ENCODE measurements at regions not wholly inside any gene's neighbourhood (a gene's known extent, or its start where the extent isn't known, plus 50 kb on each side); places are given as distances from the start of the nearest gene placed in this dataset.

- no peaks in the 10 kb centered on the region for H3K79me2 ChIP-seq (ENCODE audit: insufficient read depth)
- no peaks in the 10 kb centered on the region for H3F3A ChIP-seq (replicated peaks; ENCODE audit: insufficient read depth)
- WGBS (ENCODE audit: low lambda C conversion rate) = 16% methylated on average over 2 of the region's 2 CpGs
- H4K20me1 ChIP-seq (ENCODE audit: insufficient read depth) = no peaks in the 10 kb centered on the region
- CTCF ChIA-PET = no interaction called here
- no peak overlapping the region for H3K4me2 ChIP-seq
- no peak overlapping the region for H3K4me3 ChIP-seq (ENCODE audit: low read depth in 2 of 2, low read length in 1 of 2)
- no peak for DNase-seq
- H3K27me3 ChIP-seq (ENCODE audit: insufficient read depth) = no peaks in the 10 kb centered on the region
- TF ChIP-seq ZBTB33 (IDR thresholded peaks at IDR 0.05; ENCODE audit: borderline replicate concordance, low read depth) (no peak), TAF1 (IDR thresholded peaks at IDR 0.05; ENCODE audit: borderline replicate concordance, low read depth, low read length) (no peak), RCOR1 (IDR thresholded peaks at IDR 0.05; ENCODE audit: low read length) (no peak), POLR2AphosphoS5 (IDR thresholded peaks at IDR 0.05; ENCODE audit: low read depth, low read length) (no peak), SIN3A (IDR thresholded peaks at IDR 0.05; ENCODE audit: borderline replicate concordance, low read depth, low read length) (no peak), NFIC (IDR thresholded peaks at IDR 0.05; ENCODE audit: borderline replicate concordance) (no peak)
- no peak overlapping the region for H3K9ac ChIP-seq
- H3K4me1 ChIP-seq (ENCODE audit: control insufficient read depth in 1 of 2, insufficient read depth in 2 of 2, low read depth in 1 of 2, low read length in 1 of 2) = no peaks in the 10 kb centered on the region
- no peaks in the 10 kb centered on the region for H3K9me2 ChIP-seq
- no peaks in the 10 kb centered on the region for H3K9me3 ChIP-seq
- no peak overlapping the region for H3K27ac ChIP-seq (ENCODE audit: low read depth in 2 of 2, low read length in 1 of 2)
- no peaks in the 10 kb centered on the region for H3K36me3 ChIP-seq (replicated peaks in 1 of 2; ENCODE audit: control insufficient read depth in 1 of 2, insufficient read depth in 2 of 2, low read length in 1 of 2)
- POLR2A ChIA-PET = no interaction called here
- no peak overlapping the region for H2AFZ ChIP-seq (ENCODE audit: low read depth)
Measured at GRCh38 chrX:39073131-39073530, 271.9 kb downstream of the MID1IP1 start.

- Histone ChIP-seq H3K9me3 (no peaks in the 10 kb centered on the region), H3K9ac (no peak overlapping the region), H3K4me1 (ENCODE audit: control insufficient read depth in 1 of 2, insufficient read depth in 2 of 2, low read depth in 1 of 2, low read length in 1 of 2) (peaks cover 0 to 4% of the 10 kb centered on the region in 2 experiments; a peak in 1 of 4 replicates), H3K9me2 (no peaks in the 10 kb centered on the region), H4K20me1 (ENCODE audit: insufficient read depth) (no peaks in the 10 kb centered on the region), H3K4me2 (no peak overlapping the region), H2AFZ (ENCODE audit: low read depth) (no peak overlapping the region), H3K27me3 (ENCODE audit: insufficient read depth) (no peaks in the 10 kb centered on the region), H3K79me2 (ENCODE audit: insufficient read depth) (no peaks in the 10 kb centered on the region), H3K4me3 (ENCODE audit: low read depth in 2 of 2, low read length in 1 of 2) (no peak overlapping the region), H3F3A (replicated peaks; ENCODE audit: insufficient read depth) (no peaks in the 10 kb centered on the region), H3K27ac (ENCODE audit: low read depth in 2 of 2, low read length in 1 of 2) (0 out of 4 replicates have a peak overlapping the region, but pooled peaks of 1 of the 2 experiments have one; percentile 24), H3K36me3 (replicated peaks in 1 of 2; ENCODE audit: control insufficient read depth in 1 of 2, insufficient read depth in 2 of 2, low read length in 1 of 2) (no peaks in the 10 kb centered on the region)
- ChIA-PET CTCF (interaction anchor here (1.1 kb wide), 1 partner anchor 9 kb away, joined by 3 read pairs; no protein-coding TSS in a partner anchor), POLR2A (no interaction called here)
- TF ChIP-seq EZH2phosphoT487 (IDR thresholded peaks at IDR 0.05; ENCODE audit: borderline replicate concordance, low read depth) = no peak
- TF ChIP-seq ELF1 (IDR thresholded peaks at IDR 0.05) = no peak
- TF ChIP-seq USF2 (IDR thresholded peaks at IDR 0.05; ENCODE audit: borderline replicate concordance, low read depth, low read length) = no peak
- no peak for TF ChIP-seq SMC3 (IDR thresholded peaks at IDR 0.05; ENCODE audit: low read depth, low read length)
- TF ChIP-seq IRF3 (IDR thresholded peaks at IDR 0.05; ENCODE audit: low read depth, low read length) = no peak
- no peak for TF ChIP-seq MXI1 (IDR thresholded peaks at IDR 0.05; ENCODE audit: low read depth, low read length)
- no peak for TF ChIP-seq TAF1 (IDR thresholded peaks at IDR 0.05; ENCODE audit: borderline replicate concordance, low read depth, low read length)
- TF ChIP-seq RFX5 (IDR thresholded peaks at IDR 0.05; ENCODE audit: low read length) = no peak
- TF ChIP-seq NRF1 (IDR thresholded peaks at IDR 0.05; ENCODE audit: low read depth, low read length) = no peak
- no peak for TF ChIP-seq RXRA (IDR thresholded peaks at IDR 0.05; ENCODE audit: borderline replicate concordance, low read depth)
- no peak for TF ChIP-seq PBX3 (IDR thresholded peaks at IDR 0.05)
- no peak for TF ChIP-seq RCOR1 (IDR thresholded peaks at IDR 0.05; ENCODE audit: low read length)
- TF ChIP-seq GABPA (IDR thresholded peaks at IDR 0.05; ENCODE audit: low read depth) = no peak
- WGBS (ENCODE audit: low lambda C conversion rate) = 13% methylated on average over 1 of the region's 1 CpG
- no peak for DNase-seq
Measured at GRCh38 chrX:39096599-39096998, 295.3 kb downstream of the MID1IP1 start.
